Thyroid gland (tissue), 4 donors: ENCODE measurements at regions not wholly inside any gene's neighbourhood (a gene's known extent, or its start where the extent isn't known, plus 50 kb on each side); places are given as distances from the start of the nearest gene placed in this dataset.

Experiments used
- DNase-seq, 2 donors: peaks; one replicate each; pipeline ENCODE4 v3.0.0-alpha.2; 2019
- H3K27ac ChIP-seq, 3 donors: fragments of 200-600 bp; sonication (generic); 1 replicate in 2 of 3; 2 replicates in 1 of 3; pipeline ENCODE4 v1.5.1; 2016 to 2019; ENCODE audit warnings: mild to moderate bottlenecking in 1 of 3, moderate library complexity in 1 of 3
- H3K27me3 ChIP-seq: fragments of 200-600 bp; sonication (generic); one replicate; pipeline ENCODE4 v1.5.1; 2019
- H3K36me3 ChIP-seq, 2 donors: fragments of 200-600 bp; sonication (generic); one replicate each; pipeline ENCODE4 v1.5.1; 2016 to 2019
- H3K4me1 ChIP-seq, 2 donors: fragments of 200-600 bp; sonication (generic); one replicate each; pipeline ENCODE4 v1.5.1; 2017 to 2019
- H3K4me3 ChIP-seq, 3 donors: fragments of 200-600 bp; sonication (generic); replicated peaks in 1 of 3; 1 replicate in 2 of 3; 2 replicates in 1 of 3; pipeline ENCODE4 v1.5.1; 2016; ENCODE audit warnings: mild to moderate bottlenecking in 1 of 3
- H3K9me3 ChIP-seq: fragments of 200-600 bp; sonication (generic); one replicate; pipeline ENCODE4 v1.5.1; 2017
- POLR2A ChIP-seq, 2 donors: fragments of 450-650 bp; IDR thresholded peaks; one replicate each; pipeline ENCODE4 v1.6.1; 2017; ENCODE audit warnings: antibody characterized with exemption in 2 of 2, mild to moderate bottlenecking in 2 of 2, moderate library complexity in 1 of 2
- WGBS, 2 donors: methylation state at CpG; one replicate each; pipeline ENCODE4 v1.1.5; 2017; 5-methylcytosine and 5-hydroxymethylcytosine counted together
- intact Hi-C: fragments of 100-400 bp; cut with DNase I; formaldehyde crosslinking; loops from one replicate; pipeline ENCODE4 v1.15.1; 2023
- TF ChIP-seq, protein P1 (sequence below), 6 experiments: fragments of 200-600 bp in 3 of 6; fragments of 450-650 bp in 3 of 6; sonication (generic) in 3 of 6; IDR thresholded peaks; one replicate each; pipeline ENCODE4 v1.5.1; 2016 to 2019; ENCODE audit warnings: antibody characterized with exemption in 6 of 6, mild to moderate bottlenecking in 2 of 6, inconsistent platforms in 1 of 6, moderate library complexity in 1 of 6

DNA sequence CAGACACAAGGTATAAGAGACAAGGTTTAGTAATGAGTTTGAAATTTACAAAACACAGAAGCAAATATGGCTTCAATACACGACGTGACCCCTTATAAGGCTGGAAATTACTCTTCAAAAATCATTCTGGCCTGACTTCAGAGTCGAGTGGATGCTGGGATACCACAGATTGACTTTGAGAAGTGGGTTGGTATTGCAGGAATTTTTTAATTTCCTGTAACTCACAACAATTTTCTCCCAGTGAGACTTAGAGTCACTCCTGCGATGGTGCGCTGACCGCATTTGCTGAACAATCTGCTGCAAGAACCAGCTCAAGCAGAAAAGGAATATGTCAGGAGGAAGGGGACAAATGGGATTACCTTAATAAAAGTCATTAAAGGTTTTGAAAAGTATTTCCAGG, 132.1 kb downstream of the EMX2 start:
- Histone ChIP-seq H3K36me3 (no peaks in the 10 kb centered on the region), H3K4me1 (no peaks in the 10 kb centered on the region), H3K4me3 (no peak overlapping the region), H3K9me3 (no peaks in the 10 kb centered on the region), H3K27ac (no peak overlapping the region), H3K27me3 (no peaks in the 10 kb centered on the region)
- intact Hi-C loops = no loop called here
- peak in 1 of 2 donors; percentile 12 for DNase-seq
- WGBS, 2 donors = 41 to 54% methylated on average over 6 of the region's 6 CpGs
- TF ChIP-seq, protein P1, sequence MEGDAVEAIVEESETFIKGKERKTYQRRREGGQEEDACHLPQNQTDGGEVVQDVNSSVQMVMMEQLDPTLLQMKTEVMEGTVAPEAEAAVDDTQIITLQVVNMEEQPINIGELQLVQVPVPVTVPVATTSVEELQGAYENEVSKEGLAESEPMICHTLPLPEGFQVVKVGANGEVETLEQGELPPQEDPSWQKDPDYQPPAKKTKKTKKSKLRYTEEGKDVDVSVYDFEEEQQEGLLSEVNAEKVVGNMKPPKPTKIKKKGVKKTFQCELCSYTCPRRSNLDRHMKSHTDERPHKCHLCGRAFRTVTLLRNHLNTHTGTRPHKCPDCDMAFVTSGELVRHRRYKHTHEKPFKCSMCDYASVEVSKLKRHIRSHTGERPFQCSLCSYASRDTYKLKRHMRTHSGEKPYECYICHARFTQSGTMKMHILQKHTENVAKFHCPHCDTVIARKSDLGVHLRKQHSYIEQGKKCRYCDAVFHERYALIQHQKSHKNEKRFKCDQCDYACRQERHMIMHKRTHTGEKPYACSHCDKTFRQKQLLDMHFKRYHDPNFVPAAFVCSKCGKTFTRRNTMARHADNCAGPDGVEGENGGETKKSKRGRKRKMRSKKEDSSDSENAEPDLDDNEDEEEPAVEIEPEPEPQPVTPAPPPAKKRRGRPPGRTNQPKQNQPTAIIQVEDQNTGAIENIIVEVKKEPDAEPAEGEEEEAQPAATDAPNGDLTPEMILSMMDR (IDR thresholded peaks at IDR 0.05) = no peak
- TF ChIP-seq POLR2A (IDR thresholded peaks at IDR 0.05) = no peak

DNA sequence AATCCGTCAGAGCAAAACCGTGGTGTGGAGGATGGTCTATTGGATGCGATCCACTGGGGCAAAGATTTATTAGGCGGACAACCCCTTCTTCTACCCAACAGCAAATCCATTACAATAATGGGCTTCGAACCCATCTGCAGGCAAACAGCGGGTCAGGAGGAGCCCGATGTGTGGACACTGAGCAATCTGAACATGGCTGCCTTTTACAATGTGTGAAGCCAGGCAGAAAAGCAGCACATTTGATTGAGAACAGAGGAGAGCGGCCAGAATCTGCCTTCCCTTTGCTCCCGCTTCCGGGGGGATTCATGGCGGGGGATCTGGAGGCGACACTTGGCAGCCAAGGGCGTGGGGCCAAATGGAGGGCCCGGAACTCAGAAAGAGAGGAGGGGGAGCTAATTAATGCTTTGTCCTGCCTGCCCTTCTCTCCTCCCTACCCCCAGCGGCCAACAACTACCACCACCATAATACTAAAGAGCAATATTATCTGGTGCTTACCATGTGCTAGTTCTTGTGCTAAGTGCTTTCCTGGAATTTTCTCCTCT, 133.0 kb downstream of the EMX2 start:
- no peaks in the 10 kb centered on the region for H3K36me3 ChIP-seq
- intact Hi-C loops = no loop called here
- no peak overlapping the region for H3K27ac ChIP-seq
- H3K4me1 ChIP-seq = no peaks in the 10 kb centered on the region
- H3K4me3 ChIP-seq = no peak overlapping the region
- 88 to 92% methylated on average over 15 of the region's 15 CpGs for WGBS, 2 donors
- H3K27me3 ChIP-seq = no peaks in the 10 kb centered on the region
- TF ChIP-seq, protein P1 (IDR thresholded peaks at IDR 0.05) = no peak
- no peaks in the 10 kb centered on the region for H3K9me3 ChIP-seq
- no peak for DNase-seq

DNA sequence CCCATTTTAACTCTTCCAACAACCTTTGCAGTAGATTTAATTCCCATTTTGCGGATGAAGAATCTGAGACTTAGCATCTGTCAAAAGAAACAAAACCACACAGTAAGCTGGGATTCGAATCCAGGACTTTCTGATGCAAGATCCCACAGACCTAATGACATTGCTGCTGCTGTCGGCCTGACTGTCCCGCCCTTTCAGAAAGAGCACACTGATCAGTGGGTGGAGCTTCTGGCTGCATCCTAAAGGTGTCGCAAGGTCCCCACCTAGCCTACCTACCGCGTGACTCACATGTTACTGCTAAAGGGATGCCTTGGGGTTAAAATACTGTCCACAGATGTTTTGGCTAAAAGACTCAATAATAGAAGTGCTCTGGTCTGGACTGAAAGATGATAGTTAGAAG, 134.7 kb downstream of the EMX2 start:
- Histone ChIP-seq H3K9me3 (no peaks in the 10 kb centered on the region), H3K4me3 (no peak overlapping the region), H3K36me3 (no peaks in the 10 kb centered on the region), H3K27ac (no peak overlapping the region), H3K4me1 (no peaks in the 10 kb centered on the region), H3K27me3 (no peaks in the 10 kb centered on the region)
- 68 to 80% methylated on average over 7 of the region's 7 CpGs for WGBS, 2 donors
- no peak for DNase-seq
- TF ChIP-seq, protein P1 (IDR thresholded peaks at IDR 0.05) = no peak
- no peak for TF ChIP-seq POLR2A (IDR thresholded peaks at IDR 0.05)
- intact Hi-C loops = no loop called here

DNA sequence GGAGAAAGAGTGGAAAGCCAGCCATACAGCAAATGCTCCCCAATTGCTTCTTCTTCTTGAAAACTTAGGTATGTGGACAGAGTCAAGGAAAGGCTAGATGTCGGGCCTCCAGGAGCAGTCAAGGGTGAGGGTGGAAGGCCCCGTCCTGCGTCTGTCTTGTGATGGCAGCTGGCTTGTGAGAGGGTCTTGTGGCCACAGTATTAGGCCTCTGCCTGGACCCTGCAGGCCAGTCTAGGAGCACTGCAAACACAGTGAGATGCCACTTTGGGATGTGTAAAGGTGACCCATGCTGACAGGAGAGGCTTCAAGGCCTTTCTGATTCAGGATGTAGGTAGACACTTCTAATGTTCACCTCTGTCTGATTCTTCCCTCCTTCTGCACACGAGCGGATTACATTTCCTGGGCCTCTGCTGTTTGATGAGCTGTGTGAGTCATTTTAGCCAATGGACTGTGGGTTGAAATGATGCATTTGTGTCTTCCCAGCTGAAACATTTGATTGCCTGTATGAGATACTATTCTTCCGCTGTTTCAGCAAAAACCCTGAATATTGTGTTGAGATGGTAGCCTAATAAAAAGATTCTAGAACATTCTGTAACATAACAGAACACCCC, 135.4 kb downstream of the EMX2 start:
- Histone ChIP-seq H3K27ac (no peak overlapping the region), H3K9me3 (no peaks in the 10 kb centered on the region), H3K4me3 (no peak overlapping the region), H3K4me1 (no peaks in the 10 kb centered on the region), H3K27me3 (no peaks in the 10 kb centered on the region), H3K36me3 (no peaks in the 10 kb centered on the region)
- TF ChIP-seq, protein P1 (IDR thresholded peaks at IDR 0.05) = no peak
- no peak for TF ChIP-seq POLR2A (IDR thresholded peaks at IDR 0.05)
- no peak for DNase-seq
- WGBS, 2 donors = 86 to 91% methylated on average over 6 of the region's 6 CpGs
- intact Hi-C loops = no loop called here

DNA sequence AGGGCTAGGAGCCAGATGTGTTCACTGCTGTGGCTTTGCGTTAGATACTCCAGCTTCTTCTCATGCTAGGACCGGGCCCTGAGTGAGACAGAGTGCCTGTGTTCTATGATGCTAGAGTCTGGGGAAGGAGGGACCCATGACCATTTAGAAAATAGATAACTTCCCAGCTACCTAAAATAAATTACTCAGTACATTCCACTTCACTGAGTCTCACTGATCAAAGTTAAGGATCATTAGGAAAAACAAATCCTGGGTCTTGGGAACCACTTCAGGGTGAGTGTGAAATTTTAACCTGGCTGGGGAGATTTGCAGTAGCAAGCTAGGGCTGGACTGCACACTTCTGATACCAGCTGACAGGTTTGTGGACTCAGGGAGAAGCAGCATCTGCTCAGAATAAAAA, 138.1 kb downstream of the EMX2 start:
- no peaks in the 10 kb centered on the region for H3K36me3 ChIP-seq
- intact Hi-C loops = no loop called here
- H3K27me3 ChIP-seq = no peaks in the 10 kb centered on the region
- no peak for DNase-seq
- no peak overlapping the region for H3K27ac ChIP-seq
- peaks cover 5 to 7% of the 10 kb centered on the region in 2 donors for H3K4me1 ChIP-seq
- H3K4me3 ChIP-seq = no peak overlapping the region
- no peaks in the 10 kb centered on the region for H3K9me3 ChIP-seq
- TF ChIP-seq POLR2A (IDR thresholded peaks at IDR 0.05) = no peak
- TF ChIP-seq, protein P1 (IDR thresholded peaks at IDR 0.05) = no peak
- 62 to 63% methylated on average over 2 of the region's 2 CpGs for WGBS, 2 donors
